Stimulated activated CD4-positive, alpha-beta T cell treated with anti-CD3 and anti-CD28 coated beads, Interleukin-2, amount 100 ng/mL, for 24 hours (primary cell): ENCODE measurements at regions not wholly inside any gene's neighbourhood (a gene's known extent, or its start where the extent isn't known, plus 50 kb on each side); places are given as distances from the start of the nearest gene placed in this dataset.
"Not testable (repeated sequence)": the region's sequence is repeated elsewhere in the genome, so short reads cannot be mapped to it uniquely, and the experiment has no call there.

Source experiments
- DNase-seq, 2 donors: peaks; one replicate each; pipeline ENCODE4 v3.0.0-alpha.2; 2020

DNA sequence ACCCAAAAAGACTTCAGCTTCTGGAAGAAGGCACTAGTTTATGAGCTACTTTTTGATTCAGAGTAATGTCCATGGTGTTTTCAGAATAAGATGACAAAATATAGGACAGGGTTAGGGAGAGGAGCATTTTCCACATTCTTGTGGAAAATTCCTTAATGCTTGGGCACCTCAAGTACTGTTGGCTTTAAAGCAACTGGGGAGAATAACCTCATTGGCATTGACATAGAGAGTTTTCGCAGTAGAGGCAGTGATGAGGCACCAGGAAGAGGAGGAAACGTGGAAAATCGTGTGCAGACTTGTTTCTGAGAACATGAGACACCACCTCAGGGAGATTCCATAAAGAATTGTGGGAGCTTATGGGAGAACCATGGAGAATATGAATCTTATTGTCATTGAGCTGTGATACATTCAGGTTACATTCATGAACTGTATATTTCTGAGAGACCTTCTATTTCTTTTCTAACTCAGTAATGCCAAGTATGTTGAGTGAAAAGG lies 929.0 kb upstream of the NRXN1 start:
- no peak for DNase-seq

DNA sequence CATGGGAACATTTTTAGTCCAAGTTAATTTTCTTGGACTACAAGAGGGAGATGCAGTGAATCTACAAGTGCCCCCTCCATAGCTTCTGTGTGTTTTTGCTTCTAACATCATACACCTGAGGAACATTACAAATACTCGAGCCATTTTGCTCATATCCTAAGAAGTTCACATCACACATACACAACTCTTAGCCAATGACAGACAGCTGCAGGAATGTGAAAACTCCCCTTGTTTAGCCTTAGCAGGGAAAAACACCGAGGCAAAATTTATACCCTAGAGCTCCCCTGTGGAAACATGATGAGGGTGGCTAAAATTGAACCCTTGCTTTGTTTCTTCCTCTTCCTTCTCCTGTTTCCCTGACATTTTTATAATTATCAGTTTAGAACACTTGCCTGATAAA lies 928.3 kb upstream of the NRXN1 start:
- DNase-seq = no peak

DNA sequence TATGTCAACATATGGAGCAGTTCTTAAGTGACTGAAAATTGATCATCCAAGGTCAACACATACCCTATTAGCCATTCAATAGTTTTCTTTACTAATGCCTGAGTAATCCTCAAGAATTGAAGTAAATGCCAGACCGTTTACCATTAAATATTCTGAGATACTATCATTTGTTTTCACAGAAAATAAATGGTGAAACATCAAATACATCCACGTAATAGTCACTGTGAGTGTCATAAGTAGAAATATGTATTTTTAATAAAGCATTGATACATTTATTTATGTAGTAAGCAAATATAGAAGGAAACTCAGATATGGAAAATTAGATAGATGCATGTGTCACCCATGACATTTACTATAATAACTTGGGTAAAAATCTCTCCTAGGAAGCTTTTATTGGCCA lies 927.8 kb upstream of the NRXN1 start:
- no peak for DNase-seq

DNA sequence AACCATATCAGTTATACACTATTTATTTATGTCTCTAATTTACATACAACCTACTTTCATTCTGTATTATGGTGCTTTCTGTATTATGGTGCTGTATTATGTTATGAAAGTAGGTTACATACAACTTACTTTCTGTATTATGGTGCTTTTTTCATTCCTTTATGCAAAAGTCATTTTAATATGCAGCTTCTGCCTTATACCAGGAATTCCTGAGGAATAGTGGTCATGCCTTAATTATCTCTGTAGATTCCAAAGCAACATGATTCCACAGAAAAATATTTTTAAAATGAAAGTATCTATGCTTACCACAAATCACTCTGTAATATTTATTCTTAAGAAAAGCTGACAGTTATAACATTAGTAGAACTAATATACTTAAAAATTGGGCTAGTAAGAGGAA lies 922.0 kb upstream of the NRXN1 start:
- no peak for DNase-seq

DNA sequence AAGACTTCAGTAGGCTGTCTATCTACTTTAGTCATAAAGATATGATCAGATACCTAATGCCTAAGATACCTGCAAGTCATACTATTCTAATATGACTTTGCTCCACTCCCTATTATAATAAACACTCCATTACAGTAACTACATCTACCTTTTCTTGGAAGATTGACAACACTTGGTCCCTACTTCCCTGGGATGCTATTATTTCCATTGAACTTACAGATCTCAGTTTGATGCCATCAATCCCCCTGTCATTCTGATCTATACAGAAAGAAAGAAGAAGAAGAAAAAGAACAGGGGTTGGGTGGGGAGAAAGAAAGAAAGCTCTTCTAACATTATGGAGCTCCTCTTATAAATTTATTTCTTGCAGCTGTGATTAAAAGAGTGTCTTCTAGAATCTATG lies 889.1 kb upstream of the NRXN1 start:
- DNase-seq = no peak

DNA sequence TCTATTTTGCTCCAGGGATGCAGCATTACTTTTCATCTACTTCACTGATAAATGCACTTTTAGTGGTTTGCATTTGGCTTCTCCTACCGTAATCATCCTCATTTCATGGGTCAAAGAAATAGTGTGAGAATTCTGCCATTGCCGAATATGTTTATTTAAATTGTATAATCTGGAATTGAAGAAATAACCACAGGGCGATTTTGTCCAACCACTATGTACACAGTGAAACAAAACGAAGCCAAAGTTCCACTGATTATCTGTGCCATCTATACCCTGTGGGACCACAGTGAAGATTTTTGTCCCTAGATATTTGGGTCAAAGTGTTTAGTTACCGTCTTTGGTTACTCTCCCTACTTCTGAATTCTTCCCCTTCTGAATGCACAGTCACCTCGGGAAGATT lies 888.6 kb upstream of the NRXN1 start:
- no peak for DNase-seq

DNA sequence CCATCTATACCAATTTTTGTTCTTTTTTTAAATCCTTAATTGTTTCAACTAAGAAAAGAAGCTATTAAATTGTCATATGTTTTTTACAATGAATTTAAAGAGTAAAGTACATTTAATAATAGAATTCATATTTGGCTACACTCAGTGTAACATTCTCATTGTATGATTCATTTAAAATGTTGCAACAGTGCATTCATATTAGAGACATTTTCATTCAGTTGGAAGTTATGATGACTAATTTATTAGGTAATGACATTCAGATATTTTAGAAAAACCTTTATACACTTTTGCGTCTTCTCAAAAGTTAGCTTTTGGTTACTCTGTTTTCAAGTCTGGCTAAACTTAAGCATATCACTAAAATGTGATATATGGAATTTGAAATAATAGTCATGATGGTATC lies 887.5 kb upstream of the NRXN1 start:
- no peak for DNase-seq

DNA sequence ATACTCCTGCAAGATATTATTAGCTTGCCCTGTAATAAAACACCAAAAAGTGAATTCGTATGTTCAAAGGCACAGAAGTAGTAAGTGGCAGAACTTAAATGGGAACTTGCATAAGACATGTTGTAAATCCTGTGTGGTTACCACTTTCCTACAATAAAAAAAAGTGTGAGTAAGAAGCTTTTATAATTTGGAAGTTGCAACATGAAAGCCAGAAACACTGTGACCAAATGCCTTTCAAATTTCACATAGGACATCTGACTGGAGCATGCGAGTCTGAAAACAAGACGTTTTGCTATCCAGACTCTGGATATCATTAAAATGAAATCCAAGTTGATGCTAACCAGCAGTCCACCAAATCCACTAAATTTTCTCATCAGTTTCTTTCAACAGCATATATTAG lies 886.2 kb upstream of the NRXN1 start:
- DNase-seq = no peak

DNA sequence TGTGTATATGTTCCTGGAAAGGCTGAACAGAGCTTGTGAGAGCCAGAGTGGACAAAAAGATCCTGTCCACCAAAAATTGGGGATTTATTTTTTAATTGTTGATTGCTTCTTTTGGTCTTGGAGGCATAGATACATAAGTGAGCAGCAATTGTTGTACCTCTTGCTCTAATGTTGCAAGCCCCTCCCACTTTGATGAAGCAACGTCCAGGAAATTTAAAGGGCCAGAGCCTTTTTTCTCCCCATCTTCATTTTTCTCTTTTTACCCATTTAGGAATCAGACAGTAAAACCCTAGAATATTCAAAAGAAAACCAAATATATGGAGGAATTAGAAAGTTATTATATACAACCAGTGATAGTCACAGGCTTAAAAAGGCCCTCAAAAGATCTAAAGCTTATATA lies 871.8 kb upstream of the NRXN1 start:
- DNase-seq = no peak

DNA sequence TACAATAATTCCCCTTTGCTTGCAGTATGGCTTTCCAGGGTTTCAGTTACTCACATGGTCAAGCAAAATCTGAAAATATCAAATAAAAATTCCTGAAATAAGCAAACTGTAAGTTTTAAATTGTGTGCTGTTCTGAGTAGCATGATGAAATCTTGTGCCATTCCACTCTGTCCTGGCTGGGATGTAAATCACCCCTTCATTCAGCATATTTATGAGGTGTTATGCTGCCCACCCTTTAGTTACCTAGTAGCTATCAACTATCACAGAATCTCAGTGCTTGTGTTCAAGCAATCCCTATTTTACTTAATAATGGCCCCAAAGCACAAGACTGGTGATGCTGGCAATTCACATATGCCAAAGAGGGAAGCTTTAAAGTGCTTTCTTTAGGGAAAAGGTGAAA lies 867.7 kb upstream of the NRXN1 start:
- no peak for DNase-seq

DNA sequence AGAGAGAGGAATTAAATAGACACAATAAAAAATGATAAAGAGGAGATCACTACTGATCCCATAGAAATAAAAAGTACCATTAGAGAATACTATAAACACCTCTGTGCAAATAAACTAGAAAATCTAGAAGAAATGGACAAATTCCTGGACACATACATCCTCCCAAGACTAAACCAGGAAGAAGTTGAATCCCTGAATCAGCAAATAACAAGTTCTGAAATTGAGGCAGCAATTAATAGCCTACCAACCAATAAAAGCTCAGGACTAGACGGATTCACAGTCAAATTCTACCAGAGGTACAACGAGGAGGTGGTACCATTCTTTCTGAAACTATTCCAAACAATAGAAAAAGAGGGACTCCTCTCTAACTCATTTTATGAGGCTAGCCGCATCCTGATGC lies 862.7 kb upstream of the NRXN1 start:
- not testable (repeated sequence) for DNase-seq

DNA sequence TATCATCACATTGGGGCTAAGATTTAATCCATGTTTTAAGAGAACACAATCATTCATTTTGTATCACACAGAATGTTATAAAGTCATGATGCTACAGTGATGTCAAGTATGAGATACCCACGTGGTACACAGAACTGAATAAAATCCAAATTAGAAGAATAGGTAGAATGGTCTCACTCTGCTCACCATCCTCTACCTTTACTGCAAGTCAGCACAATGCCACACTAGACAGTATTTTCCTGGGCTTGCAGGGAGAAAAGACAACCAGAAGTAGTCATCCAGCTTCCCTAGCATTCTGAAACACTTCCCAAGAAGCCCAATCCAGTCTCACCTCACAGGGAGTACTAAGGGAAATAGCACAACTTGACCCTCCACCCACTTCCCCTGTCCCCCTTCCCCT lies 856.2 kb upstream of the NRXN1 start:
- no peak for DNase-seq

DNA sequence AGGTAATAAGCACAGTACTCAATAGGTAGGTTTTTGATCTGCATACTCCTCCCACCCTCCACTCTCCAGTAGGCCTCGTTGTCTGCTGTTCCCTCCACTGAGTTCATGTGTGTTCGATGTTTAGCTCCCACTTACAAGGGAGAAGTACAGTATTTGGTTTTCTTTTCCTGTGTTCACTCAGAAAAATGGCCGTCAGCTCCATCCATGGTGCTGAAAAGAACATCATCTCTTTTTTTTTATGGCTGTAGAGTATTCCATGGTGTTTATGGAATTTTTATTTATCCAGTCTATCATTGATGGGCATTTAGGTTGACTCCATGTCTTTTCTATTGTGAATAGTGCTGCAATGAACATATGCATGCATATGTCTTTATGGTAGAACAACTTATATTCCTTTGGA lies 849.7 kb upstream of the NRXN1 start:
- no peak for DNase-seq

DNA sequence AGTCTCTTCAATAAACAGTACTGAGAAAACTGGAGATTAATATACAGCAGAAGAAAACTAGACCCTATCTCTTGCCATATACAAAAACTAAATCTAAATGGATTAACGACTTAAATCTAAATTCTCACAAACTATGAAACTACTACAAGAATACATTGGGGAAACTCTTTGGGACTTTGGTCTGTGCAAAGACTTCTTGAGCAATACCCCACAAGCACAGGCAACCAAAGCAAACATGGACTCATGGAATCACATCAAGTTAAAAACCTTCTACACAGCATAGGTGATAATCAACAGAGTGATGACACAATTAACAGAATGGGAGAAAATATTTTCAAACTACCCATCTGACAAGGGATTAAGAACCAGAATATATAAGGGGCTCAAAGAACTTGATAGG lies 848.2 kb upstream of the NRXN1 start:
- DNase-seq = no peak

DNA sequence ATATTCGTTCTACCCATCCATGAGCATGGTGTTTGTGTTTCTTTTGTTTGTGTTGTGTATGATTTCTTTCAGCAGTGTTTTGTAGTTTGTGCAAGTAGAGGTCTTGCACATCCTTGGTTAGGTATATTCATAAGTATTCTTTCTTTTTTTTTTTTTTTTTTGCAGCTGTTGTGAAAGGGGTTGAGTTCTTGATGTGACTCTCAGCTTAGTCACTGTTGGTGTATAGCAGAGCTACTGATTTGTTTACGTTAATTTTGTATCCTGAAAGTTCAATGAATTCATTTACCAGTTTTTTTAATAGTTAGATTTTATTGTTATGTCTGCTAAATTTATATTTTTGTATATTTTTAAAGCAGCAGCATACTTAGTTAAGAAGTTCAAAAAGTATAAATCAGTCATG lies 834.4 kb upstream of the NRXN1 start:
- DNase-seq = no peak

DNA sequence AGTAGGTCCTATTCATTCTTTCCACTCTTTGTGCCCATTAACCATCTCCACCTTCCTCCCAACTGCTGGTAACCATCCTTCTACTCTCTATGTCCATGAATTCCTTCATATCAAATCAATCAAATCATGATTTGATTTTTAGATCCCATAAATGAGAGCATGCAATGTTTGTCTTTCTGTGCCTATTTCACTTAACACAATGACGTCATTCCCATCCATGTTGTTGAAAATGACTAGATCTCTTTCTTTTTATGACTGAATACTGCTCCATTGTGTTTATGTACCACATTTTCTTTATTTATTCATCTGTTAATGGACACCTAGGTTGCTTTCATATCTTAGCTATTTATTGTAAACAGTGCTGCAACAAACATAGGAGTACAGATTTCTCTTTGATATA lies 827.3 kb upstream of the NRXN1 start:
- DNase-seq = no peak

DNA sequence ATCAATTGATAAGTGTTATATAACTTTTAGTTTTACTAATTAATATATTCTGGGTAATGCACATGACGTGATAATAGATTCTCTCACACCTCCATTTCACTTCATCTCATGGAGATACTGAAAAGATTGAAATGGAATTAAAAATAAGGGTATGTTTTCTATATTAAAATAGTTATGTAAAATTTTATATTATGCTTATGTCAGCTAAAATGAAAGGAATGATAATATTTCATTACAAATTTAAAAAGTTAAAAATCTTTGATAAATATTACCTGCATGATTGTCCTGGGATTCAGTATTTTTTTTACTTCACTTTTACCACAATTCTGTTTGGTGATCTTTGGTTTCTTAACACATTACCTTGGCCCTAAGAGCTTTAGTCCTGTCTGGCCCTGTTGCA lies 823.8 kb upstream of the NRXN1 start:
- DNase-seq = no peak

DNA sequence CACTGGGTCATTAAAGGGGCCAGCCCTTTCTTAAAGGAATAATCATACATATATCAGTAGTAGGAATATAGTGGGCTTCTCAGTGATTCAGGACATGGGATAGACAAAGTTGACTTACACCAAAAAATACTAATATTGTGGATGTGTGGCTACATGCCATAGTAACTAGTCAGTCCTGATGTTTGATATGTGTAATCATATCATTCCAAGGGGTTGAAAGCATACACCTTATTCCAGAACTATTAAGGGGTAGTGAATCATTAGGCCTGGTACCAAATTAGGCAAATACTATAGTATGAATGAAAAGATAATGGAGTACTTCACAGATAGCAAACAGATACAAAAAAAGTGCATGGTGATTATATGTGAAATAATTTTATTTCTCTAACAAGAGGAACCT lies 814.9 kb upstream of the NRXN1 start:
- no peak for DNase-seq

DNA sequence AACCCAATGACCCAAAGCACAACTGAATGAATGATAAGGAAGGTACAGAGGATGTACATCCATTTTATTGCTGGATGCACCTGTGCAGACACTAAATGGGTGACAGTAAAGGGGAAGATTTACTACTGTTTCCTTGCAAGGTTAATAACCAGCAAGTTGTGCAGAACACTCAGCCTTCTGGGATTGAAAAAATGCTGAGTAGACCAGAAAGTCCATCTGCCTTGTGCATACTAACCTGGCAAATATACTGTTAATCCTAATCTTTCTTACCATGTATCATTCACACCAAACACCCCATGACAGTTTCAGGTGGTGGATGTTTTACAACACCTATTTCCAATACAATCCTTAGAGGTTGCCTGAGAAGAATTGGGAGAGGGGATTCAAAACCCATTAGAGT lies 814.1 kb upstream of the NRXN1 start:
- no peak for DNase-seq

DNA sequence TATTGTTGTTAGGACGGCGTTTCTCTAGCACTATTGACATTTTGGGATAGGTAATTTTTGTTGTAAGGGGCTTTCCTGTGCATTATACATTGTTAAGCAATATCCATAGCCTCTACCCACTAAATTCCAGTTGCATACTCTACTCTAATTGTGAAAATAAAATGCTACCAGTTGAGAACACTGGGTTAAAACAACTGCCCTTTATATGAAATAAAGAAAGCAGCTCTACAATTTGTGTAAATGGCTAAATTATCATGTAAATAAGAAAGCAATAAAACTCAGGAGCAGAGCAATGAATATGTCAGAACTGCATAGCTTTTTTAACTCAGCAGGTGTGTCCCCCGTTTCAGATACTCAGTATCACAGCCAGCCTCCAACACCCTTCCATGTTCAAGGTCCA lies 812.7 kb upstream of the NRXN1 start:
- DNase-seq = no peak

DNA sequence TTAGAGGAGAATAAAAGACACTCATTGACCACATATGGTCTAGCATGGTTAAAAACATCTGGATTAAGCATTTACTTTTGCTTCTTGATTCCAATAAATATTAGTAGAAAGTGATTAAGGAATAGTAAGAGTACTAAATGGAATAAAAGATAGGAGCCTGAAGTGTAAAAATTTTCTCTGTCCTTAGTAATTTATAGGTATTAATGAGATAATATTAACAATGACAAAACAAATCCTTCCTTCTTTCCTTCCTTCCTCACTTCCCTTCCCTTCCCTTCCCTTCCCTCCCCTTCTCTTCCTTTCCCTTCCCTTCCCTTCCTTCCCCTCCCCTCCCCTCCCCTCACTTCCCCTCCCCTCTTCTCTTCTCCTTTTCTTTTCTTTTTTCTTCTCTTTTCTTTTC lies 797.5 kb upstream of the NRXN1 start:
- no peak for DNase-seq

DNA sequence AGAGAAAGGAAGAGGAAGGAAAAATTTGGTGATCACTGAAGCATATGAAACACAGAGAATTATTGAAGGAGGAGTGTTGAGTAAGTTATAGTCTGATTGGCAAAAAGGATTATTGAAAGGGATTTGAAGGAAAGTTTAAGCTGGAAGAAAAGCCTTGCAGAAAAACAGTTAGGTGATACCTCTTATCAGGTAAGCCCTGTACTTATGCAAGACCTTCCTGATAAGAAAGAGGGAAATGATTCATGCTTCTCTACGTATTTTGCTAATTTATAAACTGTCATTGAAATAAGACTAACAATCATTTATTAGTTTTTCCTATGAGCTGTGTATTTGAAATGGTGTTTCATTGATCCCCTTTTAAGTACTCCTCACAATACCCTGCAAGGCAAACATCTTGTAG lies 793.9 kb upstream of the NRXN1 start:
- DNase-seq = no peak

DNA sequence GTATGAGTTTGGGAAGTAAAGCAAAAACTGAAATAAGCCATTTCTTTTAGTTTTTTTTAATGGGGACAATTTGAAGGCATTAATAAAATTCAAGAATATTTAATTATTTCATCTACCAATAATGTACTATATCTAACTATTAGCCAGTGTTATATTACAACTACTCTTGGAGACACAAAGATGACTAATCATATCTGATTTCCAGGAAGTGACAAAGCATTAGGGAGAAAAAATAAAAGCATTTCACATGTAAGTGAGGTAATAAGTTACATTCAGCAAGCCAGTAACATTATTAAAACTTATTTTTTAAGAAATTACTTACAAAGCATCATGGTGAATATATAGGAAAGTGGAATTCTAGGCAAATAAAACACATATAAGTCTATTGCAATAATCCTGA lies 781.3 kb upstream of the NRXN1 start:
- no peak for DNase-seq

DNA sequence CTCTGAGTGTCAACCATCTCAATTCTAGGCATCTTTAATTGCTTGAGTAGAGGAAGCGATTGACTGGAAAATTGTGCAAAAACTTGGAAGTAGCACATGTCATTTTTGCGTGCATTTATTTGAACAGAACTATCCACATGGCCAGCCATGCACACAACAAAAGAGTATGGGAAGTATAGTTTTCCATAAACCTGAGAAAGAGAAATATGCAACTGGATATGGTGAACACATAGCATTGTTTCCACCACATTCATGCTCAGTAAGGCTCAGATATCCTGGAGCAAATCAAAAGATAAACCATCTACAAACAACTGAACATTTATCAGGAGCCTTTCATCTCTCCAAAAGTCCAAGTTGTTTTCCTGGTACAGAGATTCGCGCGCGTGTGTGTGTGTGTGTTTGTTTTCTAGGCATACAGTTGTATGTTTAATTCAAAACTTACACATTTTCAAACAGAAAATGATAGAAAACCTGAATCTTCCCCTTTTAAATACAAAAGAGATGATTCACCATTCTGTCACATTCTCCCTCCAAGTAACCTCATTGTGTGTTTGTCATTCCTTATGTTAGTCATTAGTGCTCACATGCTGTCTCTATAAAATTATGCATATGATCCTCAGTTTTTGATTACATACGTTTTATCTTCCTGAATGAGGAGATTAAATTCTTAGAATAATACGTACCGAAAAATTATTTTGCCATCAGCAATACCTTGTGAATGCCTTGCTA lies 780.4 kb upstream of the NRXN1 start:
- no peak for DNase-seq

DNA sequence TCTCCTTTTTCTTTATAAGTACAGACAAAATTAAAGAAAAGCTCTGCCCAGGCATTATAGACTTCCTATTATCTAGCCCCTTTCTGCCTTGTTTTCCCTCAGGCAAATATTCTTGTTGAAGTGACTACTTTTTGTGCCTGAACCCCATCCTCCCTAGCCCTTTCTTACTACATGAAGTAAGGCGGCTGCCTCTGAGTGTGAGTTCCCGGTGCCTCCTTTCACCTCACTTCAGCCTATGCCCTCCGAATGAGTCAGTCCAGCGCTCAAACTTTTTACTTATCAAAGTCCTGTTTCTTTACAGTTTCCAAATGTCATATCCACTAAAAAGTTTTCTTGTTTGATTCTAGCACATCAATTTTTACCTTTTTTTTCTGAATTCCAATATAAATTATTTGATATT lies 778.3 kb upstream of the NRXN1 start:
- DNase-seq = no peak

DNA sequence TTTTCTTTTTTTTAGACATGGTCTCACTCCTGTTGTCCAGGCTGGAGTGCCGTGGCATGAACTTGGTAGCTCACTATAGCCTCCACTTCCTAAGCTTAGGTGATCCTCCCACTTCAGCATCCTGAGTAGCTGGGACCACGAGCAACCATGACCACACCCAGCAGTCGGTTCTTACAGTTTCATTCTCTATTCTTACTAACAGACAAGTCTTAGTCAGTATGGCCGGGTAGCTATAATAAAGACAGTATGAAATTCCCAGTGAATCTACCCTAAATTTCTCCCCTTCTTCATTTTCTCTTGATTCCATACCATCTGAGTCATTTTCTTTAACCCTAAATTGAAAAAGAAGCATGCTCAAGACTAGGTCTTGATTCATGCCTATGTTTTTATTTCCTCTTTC lies 775.3 kb upstream of the NRXN1 start:
- DNase-seq = no peak
